IMR-90 (cell line): ENCODE measurements at regions not wholly inside any gene's neighbourhood (a gene's known extent, or its start where the extent isn't known, plus 50 kb on each side); places are given as distances from the start of the nearest gene placed in this dataset.

Source experiments
- ATAC-seq: fragments of 200-7000 bp; cut with Tn5 transposase; 2 replicates; pipeline ENCODE4 v1.9.1; 2020; ENCODE audit warnings: low read depth, mild to moderate bottlenecking, moderate library complexity
- BruUV-seq: library from RNA; stranded (reverse); fragments of 400-500 nt; replicated peaks from 2 replicates; lab custom pipeline; 2021; lab: Mats Ljungman, UMichigan
- CTCF ChIA-PET: fragments of 300-600 bp; formaldehyde crosslinking; extraction: SDS; loops from one replicate; lab custom pipeline; 2021; ENCODE audit warnings: antibody characterized with exemption; lab: Yijun Ruan, JAX
- POLR2A ChIA-PET: fragments of 300-600 bp; sonication (Branson Sonifier 250); formaldehyde crosslinking; loops from one replicate; lab custom pipeline; 2022; ENCODE audit warnings: antibody characterized with exemption; ENCODE audit not compliant: unreplicated experiment; lab: Charles Lee
- DNase-seq: peaks from one replicate; pipeline ENCODE4 v3.0.0; 2013
- H2AFZ ChIP-seq: replicated peaks from 2 replicates; pipeline ENCODE3; 2013; ENCODE audit warnings: low read length, mild to moderate bottlenecking; ENCODE audit not compliant: poor library complexity
- H2AK5ac ChIP-seq: 2 replicates; pipeline ENCODE4 v1.6.1; 2013; ENCODE audit warnings: low read depth, low read length, inconsistent platforms
- H2AK9ac ChIP-seq: replicated peaks from 2 replicates; pipeline ENCODE3; 2013; ENCODE audit warnings: mild to moderate bottlenecking, low read depth, low read length, moderate library complexity; ENCODE audit not compliant: poor library complexity
- H2BK120ac ChIP-seq: 2 replicates; pipeline ENCODE4 v1.6.1; 2013; ENCODE audit warnings: low read depth, low read length, inconsistent platforms
- H2BK15ac ChIP-seq: 3 replicates; pipeline ENCODE4 v1.6.1; 2013; ENCODE audit warnings: low read depth, low read length, inconsistent platforms
- H2BK20ac ChIP-seq: 2 replicates; pipeline ENCODE4 v1.6.1; 2013; ENCODE audit warnings: low read depth, mild to moderate bottlenecking, inconsistent platforms, low read length, moderate library complexity
- H2BK5ac ChIP-seq: 2 replicates; pipeline ENCODE4 v1.6.1; 2013; ENCODE audit warnings: mild to moderate bottlenecking, low read depth, low read length, inconsistent platforms; ENCODE audit not compliant: poor library complexity, severe bottlenecking
- H3K14ac ChIP-seq: replicated peaks from 2 replicates; pipeline ENCODE4 v1.6.1; 2013; ENCODE audit warnings: low read depth, low read length, inconsistent platforms
- H3K18ac ChIP-seq: 2 replicates; pipeline ENCODE4 v1.6.1; 2013; ENCODE audit warnings: low read depth, low read length, control low read depth
- H3K23ac ChIP-seq: 2 replicates; pipeline ENCODE4 v1.6.1; 2013; ENCODE audit warnings: low read depth, low read length, inconsistent platforms
- H3K27ac ChIP-seq: 2 replicates; pipeline ENCODE4 v1.5.1; 2013; ENCODE audit warnings: mild to moderate bottlenecking, control low read depth, low read length; ENCODE audit not compliant: insufficient read depth
- H3K27me3 ChIP-seq: 2 replicates; pipeline ENCODE4 v1.6.1; 2013; ENCODE audit warnings: low read length; ENCODE audit not compliant: control insufficient read depth, insufficient read depth
- H3K36me3 ChIP-seq: 2 replicates; pipeline ENCODE4 v1.6.1; 2013; ENCODE audit warnings: low read length, mixed read lengths; ENCODE audit not compliant: control insufficient read depth, insufficient read depth
- H3K4ac ChIP-seq: 2 replicates; pipeline ENCODE4 v1.6.1; 2013; ENCODE audit warnings: low read depth, low read length, inconsistent platforms
- H3K4me1 ChIP-seq: 2 replicates; pipeline ENCODE4 v1.6.1; 2013; ENCODE audit warnings: low read length, mixed read lengths; ENCODE audit not compliant: control insufficient read depth, insufficient read depth
- H3K4me2 ChIP-seq: 2 replicates; pipeline ENCODE4 v1.6.1; 2013; ENCODE audit warnings: low read depth, mild to moderate bottlenecking, control low read depth, low read length, moderate library complexity
- H3K4me3 ChIP-seq: 2 replicates; pipeline ENCODE4 v1.5.1; 2013; ENCODE audit warnings: low read depth, mild to moderate bottlenecking, control low read depth, low read length, moderate library complexity; ENCODE audit not compliant: insufficient read depth
- H3K56ac ChIP-seq: 2 replicates; pipeline ENCODE4 v1.6.1; 2013; ENCODE audit warnings: low read length, inconsistent platforms; ENCODE audit not compliant: insufficient read depth; ENCODE audit errors: extremely low read depth
- H3K79me1 ChIP-seq, 2 experiments: 2 replicates each; pipeline ENCODE4 v1.6.1; 2013; ENCODE audit warnings: low read length in 2 of 2, inconsistent platforms in 1 of 2, low read depth in 1 of 2
- H3K9ac ChIP-seq: 2 replicates; pipeline ENCODE4 v1.6.1; 2013; ENCODE audit warnings: low read depth, low read length, control low read depth
- H3K9me1 ChIP-seq: 2 replicates; pipeline ENCODE4 v1.6.1; 2013; ENCODE audit warnings: low read length, inconsistent platforms; ENCODE audit not compliant: insufficient read depth
- H3K9me3 ChIP-seq: 2 replicates; pipeline ENCODE4 v1.6.1; 2013; ENCODE audit warnings: low read length; ENCODE audit not compliant: control insufficient read depth, insufficient read depth
- H4K20me1 ChIP-seq: 2 replicates; pipeline ENCODE4 v1.6.1; 2013; ENCODE audit warnings: low read length, inconsistent platforms; ENCODE audit not compliant: insufficient read depth
- H4K5ac ChIP-seq: 2 replicates; pipeline ENCODE4 v1.6.1; 2013; ENCODE audit warnings: mild to moderate bottlenecking, low read depth, low read length, control low read depth
- H4K8ac ChIP-seq, 2 experiments: 2 replicates each; pipeline ENCODE4 v1.6.1; 2013; ENCODE audit warnings: low read depth in 2 of 2, low read length in 2 of 2, control low read depth in 1 of 2, inconsistent platforms in 1 of 2
- H4K91ac ChIP-seq: 2 replicates; pipeline ENCODE4 v1.6.1; 2013; ENCODE audit warnings: low read depth, low read length, inconsistent platforms; ENCODE audit not compliant: insufficient read depth
- CEBPB ChIP-seq: IDR thresholded peaks from 2 replicates; pipeline ENCODE4 v1.6.1; 2012; ENCODE audit warnings: low read depth, low read length, improper control_type of control experiment
- CHD1 ChIP-seq: IDR thresholded peaks from 2 replicates; pipeline ENCODE4 v1.6.1; 2012; ENCODE audit warnings: low read depth, low read length, improper control_type of control experiment
- CTCF ChIP-seq: conservative IDR thresholded peaks from 2 replicates; pipeline ENCODE4 v1.5.1; 2012; ENCODE audit warnings: mild to moderate bottlenecking, low read depth, low read length, improper control_type of control experiment
- FOS ChIP-seq: fragments of 150-350 bp; IDR thresholded peaks from 2 replicates; pipeline ENCODE4 v1.6.1; 2016; ENCODE audit warnings: low read depth, low read length
- MAFK ChIP-seq: IDR thresholded peaks from 2 replicates; pipeline ENCODE4 v1.6.1; 2012; ENCODE audit warnings: low read depth, low read length, improper control_type of control experiment
- RCOR1 ChIP-seq: IDR thresholded peaks from 2 replicates; pipeline ENCODE4 v1.6.1; 2012; ENCODE audit warnings: mild to moderate bottlenecking, low read length, improper control_type of control experiment; ENCODE audit not compliant: insufficient replicate concordance
- WGBS, 2 experiments: methylation state at CpG; one replicate each; pipeline versions ENCODE4 v1.1.5 to v1.1.7; 2013; ENCODE audit warnings: missing lambda C conversion rate in 2 of 2; ENCODE audit not compliant: insufficient read length in 1 of 2; ENCODE audit errors: extremely low coverage in 2 of 2; 5-methylcytosine and 5-hydroxymethylcytosine counted together
- dilution Hi-C: fragments of 300-500 bp; cut with HindIII; formaldehyde crosslinking; loops from one replicate; pipeline ENCODE4 v1.14.3; 2018; ENCODE audit warnings: low sequenced_read_pairs; ENCODE audit not compliant: unreplicated experiment
- in situ Hi-C: fragments of 300-500 bp; cut with MboI; formaldehyde crosslinking; loops from 3 replicates; pipeline ENCODE4 v1.14.3; 2019; ENCODE audit warnings: low sequenced_read_pairs, inconsistent platforms, mixed read lengths
- intact Hi-C: fragments of 100-400 bp; cut with micrococcal nuclease; formaldehyde crosslinking; loops from 2 replicates; pipeline ENCODE4 v1.10.0; 2022

- no peak overlapping the region for H2BK5ac ChIP-seq
- H2BK15ac ChIP-seq, result no peak overlapping the region
- H3K79me1 ChIP-seq, result no peaks in the 10 kb centered on the region
- no CpG with 5 or more reads among the region's 10 CpGs for WGBS, 2 experiments
- H3K23ac ChIP-seq, result no peak overlapping the region
- no peaks in the 10 kb centered on the region for H3K9me1 ChIP-seq
- no peak overlapping the region for H2AK9ac ChIP-seq
- no peaks in the 10 kb centered on the region for H3K27me3 ChIP-seq
- DNase-seq, result no peak
- H3K9me3 ChIP-seq, result peaks cover 22% of the 10 kb centered on the region
- H3K18ac ChIP-seq, result no peak overlapping the region
- BruUV-seq, result no TSS peak
- no peak overlapping the region for H2AK5ac ChIP-seq
- dilution Hi-C loops, result no loop called here
- H3K4me2 ChIP-seq, result no peak overlapping the region
- ChIA-PET POLR2A (no interaction called here), CTCF (no interaction called here)
- no peaks in the 10 kb centered on the region for H4K20me1 ChIP-seq
- no peak overlapping the region for H4K5ac ChIP-seq
- no peak overlapping the region for H2BK120ac ChIP-seq
- no peak overlapping the region for H3K4ac ChIP-seq
- in situ Hi-C loops, result no loop called here
- H4K8ac ChIP-seq, result no peak overlapping the region
- TF ChIP-seq CHD1, result no peak
- TF ChIP-seq FOS, result no peak
- no peak for TF ChIP-seq CTCF
- TF ChIP-seq CEBPB, result no peak
- TF ChIP-seq MAFK, result no peak
- no peak for TF ChIP-seq RCOR1
- H3K27ac ChIP-seq, result no peak overlapping the region
- intact Hi-C loops, result no loop called here
- no peak overlapping the region for H3K9ac ChIP-seq
- no peaks in the 10 kb centered on the region for H3K4me1 ChIP-seq
- no peak overlapping the region for H3K4me3 ChIP-seq
- H3K36me3 ChIP-seq, result no peaks in the 10 kb centered on the region
- H3K14ac ChIP-seq, result no peak overlapping the region
- ATAC-seq, result no peak
- no peak overlapping the region for H3K56ac ChIP-seq
- no peak overlapping the region for H2BK20ac ChIP-seq
- no peak overlapping the region for H4K91ac ChIP-seq
- H2AFZ ChIP-seq, result no peak overlapping the region
Observed at GRCh38 chr5:3317051-3317795, 278.4 kb upstream of the IRX1 start.
